A673 (cell line): ENCODE measurements at regions not wholly inside any gene's neighbourhood (a gene's known extent, or its start where the extent isn't known, plus 50 kb on each side); places are given as distances from the start of the nearest gene placed in this dataset.

Experiments
- BruUV-seq: library from RNA; stranded (reverse); fragments of 400-500 nt; replicated peaks from 2 replicates; lab custom pipeline; 2021; lab: Mats Ljungman, UMichigan
- CTCF ChIA-PET: fragments of 300-600 bp; sonication (Branson Sonifier 250); formaldehyde crosslinking; loops from one replicate; lab custom pipeline; 2022; ENCODE audit warnings: antibody characterized with exemption; lab: Charles Lee
- POLR2A ChIA-PET: fragments of 300-600 bp; sonication (Branson Sonifier 250); formaldehyde crosslinking; loops from one replicate; lab custom pipeline; 2022; ENCODE audit warnings: antibody characterized with exemption; ENCODE audit not compliant: low non-redundant PET; lab: Charles Lee
- DNase-seq: peaks from one replicate; pipeline ENCODE4 v3.0.0-alpha.2; 2015; ENCODE audit warnings: low spot score
- H3K27ac ChIP-seq: fragments of 200-600 bp; sonication (generic); 2 replicates; pipeline ENCODE4 v1.5.1; 2016; ENCODE audit warnings: mixed run types, low read depth, mild to moderate bottlenecking, mixed read lengths, antibody characterized with exemption, low read length; ENCODE audit not compliant: poor library complexity, severe bottlenecking
- H3K27me3 ChIP-seq: fragments of 200-600 bp; sonication (generic); replicated peaks from 2 replicates; pipeline ENCODE4 v1.6.1; 2017; ENCODE audit warnings: mixed run types, low read depth, mild to moderate bottlenecking, mixed read lengths, antibody characterized with exemption, low read length; ENCODE audit not compliant: insufficient read depth, poor library complexity
- H3K36me3 ChIP-seq: fragments of 200-600 bp; sonication (generic); 2 replicates; pipeline ENCODE4 v1.6.1; 2016; ENCODE audit warnings: mixed run types, mild to moderate bottlenecking, mixed read lengths, antibody characterized with exemption, low read length; ENCODE audit not compliant: insufficient read depth, poor library complexity, severe bottlenecking
- H3K4me1 ChIP-seq: fragments of 200-600 bp; sonication (generic); 2 replicates; pipeline ENCODE4 v1.6.1; 2017; ENCODE audit warnings: mixed run types, mild to moderate bottlenecking, mixed read lengths, antibody characterized with exemption, low read length; ENCODE audit not compliant: insufficient read depth, poor library complexity, severe bottlenecking
- H3K4me3 ChIP-seq: fragments of 200-600 bp; sonication (generic); 2 replicates; pipeline ENCODE4 v1.5.1; 2016; ENCODE audit warnings: low read depth, mixed run types, mild to moderate bottlenecking, mixed read lengths, low read length; ENCODE audit not compliant: poor library complexity, severe bottlenecking
- H3K9me3 ChIP-seq: fragments of 200-600 bp; sonication (generic); 2 replicates; pipeline ENCODE4 v1.6.1; 2016; ENCODE audit warnings: mixed run types, low read depth, mild to moderate bottlenecking, mixed read lengths, antibody characterized with exemption, low read length; ENCODE audit not compliant: poor library complexity, severe bottlenecking
- CTCF ChIP-seq: fragments of 300-800, 200-600 bp; sonication (generic); conservative IDR thresholded peaks from 2 replicates; pipeline ENCODE4 v1.5.1; 2017; ENCODE audit warnings: low read depth, mild to moderate bottlenecking, antibody characterized with exemption, low read length, moderate library complexity, mixed read lengths
- EZH2 ChIP-seq: fragments of 200-600 bp; sonication (generic); IDR thresholded peaks from 2 replicates; pipeline ENCODE4 v1.6.1; 2017; ENCODE audit warnings: borderline replicate concordance, low read depth, mild to moderate bottlenecking, mixed read lengths, antibody characterized with exemption, low read length; ENCODE audit not compliant: poor library complexity, severe bottlenecking
- intact Hi-C: fragments of 100-400 bp; cut with micrococcal nuclease; formaldehyde crosslinking; loops from one replicate; pipeline ENCODE4 v1.10.0; 2022; ENCODE audit not compliant: unreplicated experiment

DNA sequence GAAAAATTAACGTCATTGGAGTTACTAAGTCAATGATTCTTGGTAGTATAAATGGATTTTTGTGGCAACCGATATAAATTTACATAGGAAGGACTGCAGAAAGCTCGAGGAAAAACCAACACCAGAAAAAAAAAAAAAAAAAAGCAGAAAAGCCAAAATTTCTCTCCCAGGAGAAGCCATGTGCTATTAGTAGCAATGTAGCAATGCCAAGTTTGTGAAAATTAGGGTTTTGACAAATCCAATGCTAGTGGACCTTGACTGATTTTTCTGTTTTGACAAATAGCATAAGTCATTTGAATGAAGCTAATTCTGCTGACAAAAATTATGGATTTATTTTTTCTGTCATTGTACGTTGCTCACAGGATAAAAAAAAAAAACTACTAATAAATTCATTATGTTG is 1561.9 kb downstream of the MRPL39 start:
- DNase-seq, result no peak
- intact Hi-C loops, result no loop called here
- TF ChIP-seq CTCF (no peak), EZH2 (no peak)
- Histone ChIP-seq H3K9me3 (peaks cover 7% of the 10 kb centered on the region), H3K4me1 (no peaks in the 10 kb centered on the region), H3K27me3 (no peaks in the 10 kb centered on the region), H3K4me3 (no peak overlapping the region), H3K36me3 (no peaks in the 10 kb centered on the region), H3K27ac (no peak overlapping the region)
- BruUV-seq, result no TSS peak
- POLR2A ChIA-PET, result no interaction called here
- CTCF ChIA-PET, result no interaction called here

- CTCF ChIA-PET, result no interaction called here
- no peaks in the 10 kb centered on the region for H3K27me3 ChIP-seq
- no peak overlapping the region for H3K27ac ChIP-seq
- DNase-seq, result no peak
- POLR2A ChIA-PET, result no interaction called here
- intact Hi-C loops, result no loop called here
- no peak for TF ChIP-seq CTCF
- no peak for TF ChIP-seq EZH2
- peaks cover 7% of the 10 kb centered on the region for H3K9me3 ChIP-seq
- H3K36me3 ChIP-seq, result no peaks in the 10 kb centered on the region
- no peak overlapping the region for H3K4me3 ChIP-seq
- no peaks in the 10 kb centered on the region for H3K4me1 ChIP-seq
- no TSS peak for BruUV-seq
These were observed 1564.6 kb downstream of the MRPL39 start for GRCh38 chr21:24042687-24043086.

DNA sequence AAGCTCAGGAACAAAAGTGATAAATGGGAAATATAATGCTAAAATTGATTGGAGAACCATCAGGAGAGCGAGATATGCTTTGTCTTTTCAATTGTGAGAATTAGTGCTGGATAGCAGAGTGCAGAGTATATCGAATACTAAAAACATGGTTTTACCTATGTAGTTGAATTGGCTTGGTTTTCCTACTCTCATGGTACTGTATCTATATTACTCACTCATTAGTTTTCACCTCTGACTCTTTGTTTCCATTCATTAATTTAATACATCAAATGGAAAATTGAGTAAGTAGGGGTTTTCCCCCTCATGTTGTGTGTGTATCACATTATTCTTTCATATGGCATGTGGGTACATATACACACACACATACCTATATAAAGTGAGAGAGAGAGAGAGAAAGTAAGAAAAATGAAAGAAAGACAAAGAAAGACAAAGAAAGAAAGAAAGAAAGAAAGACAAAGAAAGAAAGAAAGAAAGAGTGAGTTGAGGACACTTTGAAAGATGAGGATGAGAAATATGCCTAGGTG is 1574.5 kb downstream of the MRPL39 start:
- H3K9me3 ChIP-seq, result peaks cover 23% of the 10 kb centered on the region
- no TSS peak for BruUV-seq
- no peaks in the 10 kb centered on the region for H3K36me3 ChIP-seq
- CTCF ChIA-PET, result no interaction called here
- POLR2A ChIA-PET, result no interaction called here
- TF ChIP-seq EZH2, result no peak
- no peak for TF ChIP-seq CTCF
- no peaks in the 10 kb centered on the region for H3K27me3 ChIP-seq
- intact Hi-C loops, result no loop called here
- H3K27ac ChIP-seq, result no peak overlapping the region
- no peak overlapping the region for H3K4me3 ChIP-seq
- no peaks in the 10 kb centered on the region for H3K4me1 ChIP-seq
- no peak for DNase-seq
